Fibroblast of skin of abdomen (primary cell): ENCODE measurements at regions not wholly inside any gene's neighbourhood (a gene's known extent, or its start where the extent isn't known, plus 50 kb on each side); places are given as distances from the start of the nearest gene placed in this dataset.

ENCODE experiments used
- DNase-seq: peaks from one replicate; pipeline ENCODE4 v3.0.0-alpha.2; 2013

- no peak for DNase-seq
Measured at GRCh38 chr18:22325396-22325795, 92.3 kb downstream of the CTAGE1 start.

- DNase-seq = no peak
Measured at GRCh38 chr18:22324191-22325131, 93.3 kb downstream of the CTAGE1 start.

DNA sequence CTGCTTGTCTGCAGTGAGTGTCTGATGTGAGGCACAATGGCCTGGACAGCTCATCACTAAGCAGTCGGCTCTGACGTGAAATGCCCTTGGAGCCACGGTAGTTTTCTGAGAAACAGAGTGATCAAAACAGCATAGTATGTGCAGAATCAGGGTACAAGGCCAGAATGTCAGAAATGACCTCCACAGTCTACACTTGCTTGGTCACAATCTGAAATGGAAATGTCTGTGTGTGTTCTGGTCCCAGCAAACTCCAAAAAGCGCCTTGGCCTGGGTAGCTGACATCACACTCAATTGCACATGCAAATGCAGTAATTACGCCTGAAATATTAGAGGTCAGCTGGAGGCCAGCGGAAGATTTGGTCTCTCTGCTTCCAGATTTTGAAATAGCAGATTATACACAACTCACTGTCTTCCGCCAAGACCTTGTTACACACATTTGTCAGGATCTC, 95.4 kb downstream of the CTAGE1 start:
- no peak for DNase-seq

DNA sequence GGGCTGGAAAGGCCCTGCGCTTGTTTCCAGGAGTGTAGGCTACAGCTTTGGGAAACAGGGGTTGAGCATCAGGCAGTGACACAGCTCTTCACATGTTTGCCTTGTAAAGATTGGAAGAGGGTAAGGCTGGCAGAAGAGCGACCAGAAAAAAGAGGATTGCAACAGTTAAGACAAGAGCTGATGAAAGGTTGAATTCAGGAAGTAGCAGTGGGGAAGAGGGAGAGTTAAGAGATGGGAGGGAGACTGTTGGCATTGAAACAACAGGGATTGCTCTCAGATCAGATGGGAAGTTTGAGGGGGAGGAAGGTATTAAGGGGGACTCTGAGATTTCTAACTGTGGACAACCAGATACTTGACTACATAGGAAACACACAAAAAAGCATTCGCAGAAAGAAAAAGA, 96.9 kb downstream of the CTAGE1 start:
- no peak for DNase-seq

DNA sequence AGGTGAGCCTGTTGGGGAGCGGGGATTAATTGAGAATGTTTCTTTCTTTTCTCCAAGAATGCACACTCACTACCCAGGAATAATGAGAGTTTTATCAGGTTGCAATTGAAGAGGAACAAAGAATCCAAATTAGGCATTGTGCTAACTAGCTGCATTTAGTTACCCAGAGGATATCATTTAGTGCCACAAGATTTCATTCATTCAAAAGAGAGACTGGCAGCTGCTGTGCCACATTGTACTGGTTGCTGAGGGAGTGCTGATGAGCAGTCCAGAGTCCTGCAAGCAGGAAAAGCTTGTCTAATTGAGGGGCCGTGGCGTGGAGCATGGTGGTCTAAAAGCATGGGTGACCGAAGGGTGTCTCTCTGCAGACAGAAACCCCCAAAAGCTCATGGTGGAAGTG, 97.6 kb downstream of the CTAGE1 start:
- DNase-seq = no peak

GRCh38 chr18:22318745-22319407, 98.8 kb downstream of the CTAGE1 start:
- peak; percentile 55 for DNase-seq

DNA sequence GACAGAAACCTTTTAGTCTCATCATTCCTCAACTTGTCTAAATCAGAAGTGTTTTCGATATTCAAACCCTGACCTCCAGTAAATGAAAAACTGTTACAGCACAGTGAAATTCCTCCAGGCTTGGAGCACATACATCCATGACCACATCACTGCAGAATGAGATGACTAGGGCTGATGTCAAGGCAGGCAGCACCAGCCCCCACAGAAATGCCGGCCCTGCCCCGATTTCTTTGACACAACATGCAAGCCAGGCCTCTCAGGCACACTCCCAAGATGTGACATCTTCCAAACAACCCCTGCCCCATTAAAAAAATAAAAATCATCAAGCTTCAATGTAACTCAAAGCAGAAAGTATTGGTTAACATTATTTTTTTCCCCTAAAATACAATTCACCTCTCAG, 103.3 kb downstream of the CTAGE1 start:
- DNase-seq = peak; percentile 92

- peak; percentile 72 for DNase-seq
Measured at GRCh38 chr18:22314001-22314400, 103.7 kb downstream of the CTAGE1 start.

- peak; percentile 60 for DNase-seq
Measured at GRCh38 chr18:22311301-22311700, 106.4 kb downstream of the CTAGE1 start.

GRCh38 chr18:22309191-22309590, 108.5 kb downstream of the CTAGE1 start:
- DNase-seq = peak; percentile 62

GRCh38 chr18:22307528-22307927, 110.2 kb downstream of the CTAGE1 start:
- no peak for DNase-seq

GRCh38 chr18:22303927-22304326, 113.8 kb downstream of the CTAGE1 start:
- no peak for DNase-seq

DNA sequence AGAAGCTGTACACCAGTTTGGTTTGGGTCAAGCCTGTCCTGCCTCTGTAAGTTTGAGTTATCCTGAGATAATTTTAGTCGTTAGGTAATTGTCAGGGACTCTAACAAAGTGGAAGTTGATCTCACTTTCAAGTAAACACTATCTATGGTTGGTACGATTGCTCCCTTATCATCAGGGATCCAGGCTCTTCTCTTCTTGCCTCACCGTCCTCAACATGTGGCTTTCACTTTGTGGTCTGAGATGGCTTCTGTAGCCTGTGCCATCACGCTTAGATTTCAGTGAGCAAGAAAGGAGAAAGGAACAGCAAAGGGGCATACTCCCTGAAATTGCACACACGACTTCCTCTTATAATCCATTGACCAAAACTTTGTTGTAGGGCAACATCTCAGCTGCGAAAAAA, 115.6 kb downstream of the CTAGE1 start:
- no peak for DNase-seq

DNA sequence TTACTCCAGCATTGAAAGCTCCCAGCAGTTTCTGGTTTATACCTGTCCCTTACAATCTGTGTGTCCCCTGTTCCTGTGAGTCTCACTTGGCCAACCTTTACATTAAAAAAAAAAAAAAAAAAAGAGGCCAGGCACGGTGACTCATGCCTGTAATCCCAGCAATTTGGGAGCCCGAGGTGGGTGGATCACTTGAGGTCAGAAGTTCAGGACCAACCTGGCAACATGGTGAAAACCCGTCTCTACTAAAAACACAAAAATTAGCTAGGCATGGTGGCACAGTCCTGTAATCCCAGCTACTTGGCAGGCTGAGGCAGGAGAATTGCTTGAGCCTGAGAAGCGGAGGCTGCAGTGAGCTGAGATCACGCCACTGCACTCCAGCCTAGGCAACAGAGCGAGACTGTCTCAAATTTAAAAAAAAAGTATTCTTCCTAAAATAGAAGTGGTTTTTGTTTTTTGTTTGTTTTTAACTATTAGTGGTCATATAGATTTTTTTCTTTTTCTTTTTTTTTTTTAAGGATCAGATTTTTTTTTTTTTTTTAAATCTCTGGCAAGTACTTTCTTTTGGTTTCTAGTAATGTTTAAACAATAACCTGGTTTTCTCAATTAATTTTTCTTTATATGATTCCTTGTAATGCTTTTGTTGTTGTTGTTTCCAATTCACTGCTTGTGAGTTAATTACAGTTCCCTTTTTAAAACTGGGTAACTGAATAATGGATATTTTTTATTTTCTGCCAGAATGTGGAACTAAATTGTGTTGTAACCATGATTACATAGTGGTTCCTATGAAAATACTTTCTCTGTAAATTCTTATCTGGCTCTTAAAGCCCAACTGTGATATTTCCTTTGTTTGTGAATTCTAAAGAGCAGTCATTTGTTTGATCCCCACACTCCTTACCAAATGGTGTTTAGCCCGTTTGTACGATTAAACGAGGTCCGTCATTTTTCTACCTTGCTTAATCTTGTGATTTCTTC, 116.8 kb downstream of the CTAGE1 start:
- DNase-seq = no peak

DNA sequence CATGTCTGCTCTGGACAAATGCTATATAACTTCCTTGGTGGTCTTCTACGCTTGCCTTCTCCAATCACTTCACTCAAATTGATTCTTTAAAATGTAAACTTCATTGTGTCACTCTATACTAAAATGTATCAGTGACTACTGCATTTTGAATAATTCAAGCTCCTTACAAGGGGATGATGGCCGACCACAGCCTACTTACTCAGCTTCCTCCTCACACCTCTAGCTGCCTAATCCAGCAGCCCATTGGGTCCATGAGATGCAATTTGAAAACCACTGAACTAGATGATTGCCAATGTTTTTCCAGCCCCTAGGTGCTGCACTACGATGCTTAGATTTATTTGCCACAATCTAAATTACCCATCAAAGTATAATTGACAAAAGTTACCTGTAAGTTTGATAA, 120.7 kb downstream of the CTAGE1 start:
- DNase-seq = no peak

- DNase-seq = no peak
Measured at GRCh38 chr18:22296304-22296703, 121.4 kb downstream of the CTAGE1 start.

- DNase-seq = peak; percentile 15
Measured at GRCh38 chr18:22293417-22293816, 124.0 kb downstream of the GATA6 start.

DNA sequence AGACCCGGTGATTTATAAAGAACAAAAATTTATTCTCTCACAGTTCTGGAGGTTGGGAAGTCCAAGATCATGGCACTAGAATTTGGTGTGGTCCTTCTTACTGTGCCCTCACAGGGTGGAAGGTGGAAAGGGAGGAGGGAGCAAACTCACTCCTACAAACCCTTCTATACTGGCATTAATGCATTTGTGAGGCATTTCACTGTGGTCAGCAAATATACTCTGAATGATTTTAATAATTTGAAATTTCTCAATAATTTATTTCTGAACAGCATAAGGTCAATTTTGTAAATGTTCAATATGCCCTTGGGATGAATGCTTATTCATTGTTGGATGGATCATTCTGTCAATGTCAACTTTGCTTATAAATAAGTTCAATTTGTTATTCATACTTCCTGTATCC, 120.6 kb downstream of the GATA6 start:
- DNase-seq = no peak

GRCh38 chr18:22286585-22286984, 117.2 kb downstream of the GATA6 start:
- no peak for DNase-seq

DNA sequence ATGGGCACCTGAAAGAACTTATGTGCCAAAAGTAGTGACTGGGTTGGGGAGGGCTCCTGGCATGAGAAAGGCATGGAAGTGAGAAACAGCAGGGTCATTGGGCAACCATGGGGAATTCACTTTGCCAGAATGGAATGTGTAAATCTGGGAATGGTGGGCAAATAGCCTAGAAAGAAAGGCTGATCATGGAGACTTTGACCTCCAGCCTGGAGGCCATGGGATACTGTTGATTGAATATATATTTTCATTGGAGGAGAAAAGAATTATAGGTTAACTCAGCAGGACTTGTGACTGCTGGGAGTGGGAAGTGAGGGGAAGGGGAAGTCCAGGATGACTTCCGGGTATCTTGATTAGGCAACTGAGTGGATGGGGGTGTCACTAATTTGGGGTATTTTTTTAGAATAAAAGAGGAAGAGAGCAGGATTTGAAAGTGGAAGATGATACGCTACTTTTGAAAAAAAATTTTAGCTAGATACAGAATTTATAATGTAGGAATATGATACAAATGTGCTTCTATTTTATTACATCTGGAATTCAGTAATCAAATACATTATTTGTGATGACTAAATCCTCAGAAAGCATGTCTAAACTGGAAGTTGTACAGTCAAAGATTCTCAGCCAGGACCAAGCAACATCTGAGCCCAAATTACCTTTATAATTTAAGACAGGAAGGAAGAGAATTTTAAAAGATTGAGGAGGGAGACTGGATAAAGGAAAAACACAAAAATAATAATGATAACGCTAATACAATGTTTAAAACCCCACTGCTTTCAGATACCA, 116.2 kb downstream of the GATA6 start:
- DNase-seq = no peak

GRCh38 chr18:22284581-22285360, 115.4 kb downstream of the GATA6 start:
- DNase-seq = no peak
